HG02759 (cell line): ENCODE measurements at regions not wholly inside any gene's neighbourhood (a gene's known extent, or its start where the extent isn't known, plus 50 kb on each side); places are given as distances from the start of the nearest gene placed in this dataset.
"Not testable (repeated sequence)": the region's sequence is repeated elsewhere in the genome, so short reads cannot be mapped to it uniquely, and the experiment has no call there.

ENCODE experiments used
- ATAC-seq: cut with Tn5 transposase; IDR thresholded peaks from one replicate; pipeline ENCODE4 v1.9.1; 2021; ENCODE audit warnings: mild to moderate bottlenecking, moderate library complexity; ENCODE audit not compliant: unreplicated experiment

DNA sequence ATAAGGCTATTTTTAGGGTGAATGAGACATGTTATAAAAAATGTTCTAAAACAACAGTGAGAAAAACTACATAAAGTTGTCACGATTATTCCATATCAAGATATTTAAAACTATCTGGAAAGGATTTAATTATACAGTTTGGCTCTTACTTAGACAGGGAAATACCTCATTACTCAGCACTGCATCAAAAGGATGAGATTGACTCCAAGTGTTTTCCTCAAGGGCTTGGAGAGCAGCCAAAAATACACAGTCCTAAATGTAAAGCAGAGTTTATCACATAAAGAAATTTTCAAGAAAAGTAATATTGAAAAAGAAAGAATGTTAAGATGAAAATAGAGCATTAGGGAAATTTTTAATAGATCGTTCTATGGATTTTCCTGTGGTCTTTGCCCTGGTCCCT, 285.5 kb upstream of the NETO1 start:
- no peak for ATAC-seq

DNA sequence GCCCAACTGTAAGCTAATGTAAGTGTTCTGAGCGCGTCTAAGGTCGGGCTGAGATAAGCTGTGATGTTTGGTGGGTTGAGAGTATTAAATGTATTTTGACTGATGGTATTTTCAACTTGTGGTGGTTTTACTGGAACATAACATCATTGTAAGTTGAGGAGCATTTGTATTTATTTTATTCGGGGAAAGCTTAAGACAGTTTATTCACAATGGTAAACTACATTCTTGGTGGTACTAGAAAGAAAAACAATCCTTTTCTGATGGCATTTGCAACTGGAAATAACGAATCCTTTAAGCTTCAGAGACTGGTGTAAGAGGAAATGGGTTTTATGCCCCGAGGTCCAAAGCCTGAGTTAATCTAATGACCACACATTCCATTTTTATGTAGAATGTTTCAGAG, 283.3 kb upstream of the NETO1 start:
- ATAC-seq = no peak

DNA sequence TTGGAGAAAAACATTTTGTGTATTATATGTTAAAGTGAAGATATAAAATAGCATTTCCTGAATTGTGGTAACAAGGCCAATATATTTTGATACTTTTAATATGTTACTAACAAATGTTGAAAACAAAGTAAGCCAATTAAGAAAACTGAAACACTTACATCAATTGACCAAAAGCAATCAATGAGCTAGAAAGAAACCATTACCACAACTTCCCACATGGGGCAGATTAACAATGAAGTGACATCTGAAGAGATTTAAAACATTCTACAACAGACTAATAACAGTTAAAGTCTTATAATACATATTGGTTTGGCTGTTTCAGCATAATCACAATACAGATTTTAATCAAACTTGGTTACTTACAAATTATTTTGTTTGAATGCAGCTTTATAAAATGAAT, 282.4 kb upstream of the NETO1 start:
- ATAC-seq = no peak

DNA sequence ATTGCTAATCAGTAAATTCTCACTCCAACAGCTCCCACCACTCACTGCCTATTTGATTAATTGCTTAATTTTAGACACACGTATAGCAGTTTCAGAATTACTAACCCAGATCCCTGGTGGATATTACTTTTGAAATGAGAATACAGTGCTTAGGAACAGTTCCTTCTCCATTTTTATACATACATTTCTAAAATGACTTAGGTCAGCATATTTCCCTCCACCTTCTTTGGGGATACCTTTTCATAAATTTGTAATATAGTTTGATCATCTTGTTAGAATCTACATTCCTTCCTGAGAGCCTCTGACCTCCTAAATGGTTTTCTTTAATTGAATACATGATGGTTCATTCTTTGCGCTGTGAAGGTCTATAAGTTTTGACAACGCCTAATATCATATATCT, 279.8 kb upstream of the NETO1 start:
- ATAC-seq = no peak

DNA sequence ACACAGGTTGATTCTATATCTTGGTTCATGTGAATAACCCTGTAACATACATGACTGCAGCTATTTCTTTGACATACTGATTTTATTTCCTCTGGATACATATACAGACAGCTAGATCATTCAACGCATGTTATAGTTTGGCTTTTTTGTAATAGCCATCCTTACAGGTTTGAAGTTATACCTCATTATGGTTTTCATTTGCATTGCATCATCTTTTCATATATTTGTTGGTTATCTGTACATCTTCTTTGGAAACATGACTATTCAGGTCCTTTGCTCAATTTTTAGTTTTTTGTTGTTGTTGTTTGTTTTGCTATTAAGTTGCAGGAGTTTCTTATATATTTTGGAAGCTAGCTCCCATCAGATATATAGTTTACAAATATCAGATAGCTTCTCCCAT, 276.2 kb upstream of the NETO1 start:
- no peak for ATAC-seq

DNA sequence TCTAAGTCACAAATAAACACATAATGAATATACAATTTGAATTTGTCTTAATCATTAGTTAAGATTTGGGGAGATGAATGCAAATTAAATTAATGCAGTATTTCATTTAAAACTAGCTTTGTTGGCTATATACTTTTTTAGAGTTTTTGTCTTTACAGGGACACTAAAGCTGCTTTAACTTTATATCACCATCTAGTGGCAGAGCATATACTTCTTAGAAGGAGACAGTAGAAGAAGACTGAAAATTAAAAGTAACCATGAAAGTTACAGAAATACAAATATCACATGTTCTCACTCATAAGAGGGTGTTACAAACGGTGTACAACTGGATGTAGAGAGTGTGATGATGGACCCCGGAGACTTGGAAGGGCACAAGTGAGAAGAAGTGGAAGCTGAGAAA, 268.3 kb upstream of the NETO1 start:
- ATAC-seq = peak; percentile 54

DNA sequence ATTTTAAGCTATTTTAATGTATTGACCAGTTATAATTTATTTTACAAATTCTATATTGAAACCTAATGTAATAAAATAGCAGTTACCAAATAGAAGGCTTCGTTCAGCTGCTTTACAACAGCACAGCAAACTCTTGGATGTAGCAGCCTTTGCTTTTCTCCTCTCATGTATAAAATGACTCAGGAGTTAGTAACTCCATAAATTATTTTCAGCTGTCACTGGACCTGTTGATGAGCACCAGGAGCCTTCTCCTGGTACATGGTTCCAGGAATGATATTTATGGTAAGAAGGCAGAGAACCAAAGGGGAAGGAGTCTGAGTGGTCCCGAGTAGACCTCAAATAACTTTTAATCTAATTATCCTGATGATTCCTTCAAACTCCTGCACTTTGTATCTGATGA, 256.4 kb upstream of the NETO1 start:
- no peak for ATAC-seq

DNA sequence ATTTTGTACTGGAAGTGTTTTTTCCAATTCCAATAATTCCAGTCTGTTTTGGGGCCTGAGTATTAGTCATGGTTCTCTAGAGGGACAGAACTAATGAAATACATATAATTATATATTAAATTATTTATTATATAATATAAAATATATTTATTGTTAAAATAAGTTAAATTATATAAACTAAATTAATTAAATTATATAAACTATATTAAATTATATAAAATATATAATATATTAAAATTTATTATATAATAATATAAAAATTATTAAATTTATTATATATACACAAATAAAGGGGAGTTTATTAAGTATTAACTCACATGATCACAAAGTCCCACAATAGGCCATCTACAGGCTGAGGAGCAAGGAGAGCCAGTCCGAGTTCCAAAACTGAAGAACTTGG, 253.4 kb upstream of the NETO1 start:
- no peak for ATAC-seq

DNA sequence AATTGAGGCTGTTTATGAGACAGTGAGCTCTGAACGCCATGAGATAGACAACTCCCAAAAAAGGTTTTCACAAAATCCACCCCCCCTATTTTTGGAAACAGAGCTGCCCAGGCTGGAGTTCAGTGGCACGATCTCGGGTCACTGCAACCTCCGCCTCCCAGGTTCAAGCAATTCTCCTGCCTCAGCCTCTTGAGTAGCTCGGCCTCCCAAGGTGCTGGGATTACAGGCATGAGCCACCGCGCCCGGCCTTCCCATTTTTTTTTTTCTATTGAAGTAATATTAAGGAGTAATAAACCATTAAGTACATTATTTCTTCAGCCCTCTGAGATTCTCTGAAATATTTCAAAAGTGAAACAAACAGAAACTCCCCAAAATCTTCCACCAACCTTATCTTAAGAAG, 252.8 kb upstream of the NETO1 start:
- ATAC-seq = no peak

DNA sequence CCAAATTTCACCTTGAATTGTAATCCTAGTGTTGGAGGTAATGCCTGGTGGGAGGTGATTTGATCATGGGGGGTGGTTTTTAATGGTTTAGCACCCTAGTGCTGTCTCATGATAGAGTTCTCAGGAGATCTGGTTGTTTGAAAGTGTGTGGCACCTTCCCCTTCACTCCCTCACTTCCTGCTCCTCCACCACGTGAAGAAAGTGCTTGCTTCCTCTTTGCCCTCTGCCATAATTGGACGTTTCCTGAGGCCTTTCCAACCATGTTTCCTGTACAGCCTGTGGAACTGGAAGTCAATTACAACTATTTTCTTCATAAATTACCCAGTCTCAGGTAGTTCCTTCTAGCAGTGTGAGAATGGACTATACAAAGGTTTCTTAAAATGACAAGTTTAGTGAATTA, 251.8 kb upstream of the NETO1 start:
- ATAC-seq = no peak

DNA sequence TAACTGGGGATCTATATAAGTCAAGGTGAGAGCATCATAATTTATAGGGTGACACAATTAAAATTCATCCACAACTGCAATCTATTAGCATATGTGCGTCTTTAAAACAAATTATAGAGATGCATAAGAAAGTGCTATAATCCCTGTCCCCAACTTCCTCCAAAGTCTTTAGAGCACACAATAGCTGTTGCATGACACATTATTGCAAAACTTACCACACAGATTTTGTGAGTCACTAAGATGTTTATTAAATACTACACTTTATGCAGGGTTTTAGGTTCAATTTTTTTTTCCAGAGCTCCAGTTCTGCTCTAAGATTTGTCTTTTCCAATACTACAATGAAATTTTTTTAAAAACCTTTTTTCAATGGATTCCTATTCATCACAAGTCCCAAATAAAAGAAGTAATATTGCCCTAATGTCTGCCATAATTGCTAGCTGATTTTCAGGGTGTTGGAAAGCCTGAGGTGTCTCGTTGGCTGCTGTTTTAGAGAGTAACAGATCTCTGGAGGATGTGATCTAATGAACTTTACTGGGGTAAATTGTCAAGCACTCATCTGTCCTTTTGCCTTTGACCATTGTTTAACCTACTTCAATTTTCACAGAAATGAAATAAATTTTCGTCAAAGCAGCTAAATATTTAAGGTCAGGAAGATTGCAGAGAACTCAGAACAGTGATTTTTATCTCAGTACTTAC, 250.5 kb upstream of the NETO1 start:
- ATAC-seq = no peak

DNA sequence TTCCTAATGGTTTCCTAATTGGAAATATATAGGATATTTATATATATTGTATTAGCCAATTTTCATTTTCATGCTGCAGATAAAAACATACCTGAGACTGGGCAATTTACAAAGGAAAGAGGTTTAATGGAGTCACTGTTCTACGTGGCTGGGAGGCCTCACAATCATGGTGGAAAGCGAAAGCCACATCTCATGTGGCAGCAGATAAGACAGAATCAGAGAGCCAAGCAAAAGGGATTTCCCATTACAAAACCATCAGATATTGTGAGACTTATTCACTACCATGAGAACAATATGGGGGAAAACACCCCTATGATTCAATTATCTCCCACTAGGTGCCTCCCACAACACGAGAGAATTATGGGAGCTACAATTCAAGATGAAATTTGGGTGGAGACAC, 242.5 kb upstream of the NETO1 start:
- ATAC-seq = no peak

DNA sequence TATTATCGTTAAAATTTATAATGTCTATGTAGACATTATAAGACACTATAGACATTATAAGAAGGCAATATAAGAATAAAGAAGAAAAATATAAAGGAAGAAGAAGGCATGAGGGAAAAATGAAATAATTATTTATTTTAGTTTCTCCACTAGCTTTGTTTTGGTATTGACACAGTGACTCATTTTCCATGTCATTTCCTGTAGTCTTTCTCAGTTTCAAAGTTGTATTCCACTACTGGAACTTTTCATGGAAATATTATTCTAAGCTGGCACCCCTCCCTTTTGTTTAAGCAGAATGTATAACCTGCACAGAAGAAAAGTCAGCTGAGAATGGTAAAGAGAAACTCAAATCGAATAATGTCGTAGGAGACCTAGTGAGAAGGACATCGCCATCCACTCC, 234.2 kb upstream of the NETO1 start:
- ATAC-seq = no peak

DNA sequence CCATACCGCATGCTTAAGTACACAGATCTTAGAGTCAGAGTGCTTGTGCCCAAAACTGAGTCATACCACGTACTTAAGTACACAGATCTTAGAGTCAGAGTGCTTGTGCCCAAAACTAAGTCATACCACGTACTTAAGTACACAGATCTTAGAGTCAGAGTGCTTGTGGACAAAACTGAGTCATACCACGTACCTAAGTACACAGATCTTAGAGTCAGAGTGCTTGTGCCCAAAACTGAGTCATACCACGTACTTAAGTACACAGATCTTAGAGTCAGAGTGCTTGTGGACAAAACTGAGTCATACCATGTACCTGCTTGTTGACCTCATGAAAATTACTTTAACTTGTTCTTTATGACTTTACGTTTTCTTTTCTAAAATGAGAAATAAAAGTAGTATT, 233.7 kb upstream of the NETO1 start:
- ATAC-seq = not testable (repeated sequence)

DNA sequence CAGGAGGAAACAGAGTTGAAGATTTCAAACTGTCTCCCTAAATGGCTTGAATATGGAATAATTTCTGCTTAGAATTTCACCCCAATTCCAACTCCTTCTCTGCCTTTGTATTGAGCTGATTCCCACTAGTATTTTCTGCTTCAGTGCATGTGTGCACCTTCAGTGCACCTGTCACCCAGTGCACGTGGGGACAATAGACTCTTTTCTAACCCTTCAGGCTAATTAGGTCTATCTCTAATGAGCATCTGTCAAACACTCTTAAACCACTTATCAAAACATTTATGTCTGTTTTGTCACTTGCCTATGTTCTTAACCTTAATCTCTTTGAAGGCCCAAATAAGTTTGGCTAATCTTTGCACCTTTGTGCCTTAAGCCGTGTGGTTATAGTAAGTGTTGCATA, 232.0 kb upstream of the NETO1 start:
- ATAC-seq = no peak

DNA sequence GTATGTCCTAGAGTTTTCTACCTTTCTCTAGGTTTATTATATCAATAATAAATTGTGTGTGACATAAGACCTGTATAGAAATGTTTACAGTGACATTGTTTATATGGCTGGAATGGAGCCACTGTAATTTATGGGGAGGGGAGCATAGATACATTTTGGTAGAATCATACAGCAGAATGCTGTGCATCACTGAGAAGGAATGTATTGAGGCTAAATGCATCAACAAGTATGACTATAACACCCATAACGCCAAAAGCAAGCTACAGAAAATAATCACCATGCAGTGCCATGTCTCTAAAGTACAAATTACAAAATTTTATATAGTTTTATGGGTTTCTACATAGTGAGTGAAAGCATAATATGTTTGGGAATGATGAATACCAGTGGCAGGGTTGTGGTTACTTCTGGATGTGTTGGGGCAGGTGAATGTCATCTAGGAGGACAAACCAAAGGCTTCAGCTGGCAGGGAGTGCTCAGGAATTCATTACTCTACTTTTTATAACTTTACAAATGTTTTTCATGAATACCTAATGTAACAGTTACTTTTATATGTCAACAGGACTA, 226.0 kb upstream of the NETO1 start:
- ATAC-seq = no peak

DNA sequence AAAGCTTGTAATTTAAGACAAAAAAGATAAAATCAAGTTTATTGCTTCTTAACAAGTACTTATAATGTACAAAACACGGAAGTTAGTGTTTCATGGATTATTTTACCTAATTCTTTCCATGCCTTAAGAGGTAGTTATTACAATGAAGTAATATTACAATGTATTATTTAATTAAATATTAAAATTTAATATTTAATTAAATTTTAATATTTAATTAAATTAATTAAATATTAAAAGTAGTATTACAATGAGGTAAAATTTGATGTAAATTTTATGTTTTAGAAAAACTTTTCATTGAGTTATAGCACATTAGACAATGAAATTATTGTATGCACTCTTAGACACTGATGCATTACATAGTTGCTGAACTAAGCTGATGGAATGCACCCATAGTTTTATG, 220.7 kb upstream of the NETO1 start:
- no peak for ATAC-seq

DNA sequence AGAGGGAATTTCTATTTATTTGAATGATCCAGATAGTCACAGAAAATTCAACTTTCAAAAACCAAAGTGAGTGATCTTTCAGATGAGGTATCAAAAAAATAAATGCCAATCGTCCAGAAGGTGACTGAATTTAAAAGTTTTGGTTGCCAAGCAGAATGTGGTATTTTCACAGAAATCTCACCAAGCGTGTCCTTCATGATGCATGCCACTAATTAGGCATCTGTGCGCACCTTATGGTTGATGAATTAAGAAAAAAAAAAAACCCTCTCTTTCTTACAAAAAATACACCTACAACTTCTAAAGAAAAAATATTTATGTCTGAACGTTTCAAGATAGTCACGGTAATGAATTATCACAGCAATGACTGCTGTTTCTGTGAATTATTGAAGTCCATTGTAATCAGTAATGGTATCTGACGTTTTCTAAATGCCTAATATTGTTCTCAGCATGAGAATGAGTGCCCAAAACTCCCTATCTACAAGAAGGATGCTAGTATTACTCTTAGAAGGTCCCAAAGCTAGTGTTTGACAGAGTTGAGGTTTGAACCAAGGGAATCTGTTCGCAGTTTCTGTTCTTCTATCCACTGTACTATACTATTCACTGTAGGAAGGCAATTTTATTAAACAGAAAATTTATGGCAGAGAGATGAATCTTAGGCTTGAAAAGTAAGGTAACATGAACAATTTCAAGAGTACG, 219.6 kb upstream of the NETO1 start:
- peak; percentile 45 for ATAC-seq

DNA sequence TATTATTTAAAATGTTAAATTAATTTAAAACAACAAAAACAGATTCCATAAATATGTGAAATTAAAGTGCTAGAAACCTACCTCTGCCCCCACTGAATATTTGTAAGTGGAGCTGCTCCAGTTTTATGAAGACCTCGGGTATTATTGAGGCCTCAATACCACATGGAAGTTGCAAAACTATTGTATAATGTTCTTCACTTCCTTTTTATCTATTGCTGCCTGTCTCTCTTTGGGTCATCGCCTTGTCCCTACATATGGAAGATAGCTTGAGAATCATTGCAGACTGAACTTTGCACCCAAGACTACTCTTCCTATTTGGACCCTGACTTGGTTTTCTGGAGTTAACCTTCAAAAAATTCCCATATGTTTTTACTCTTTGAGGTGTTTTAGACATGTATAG, 212.1 kb upstream of the NETO1 start:
- no peak for ATAC-seq

DNA sequence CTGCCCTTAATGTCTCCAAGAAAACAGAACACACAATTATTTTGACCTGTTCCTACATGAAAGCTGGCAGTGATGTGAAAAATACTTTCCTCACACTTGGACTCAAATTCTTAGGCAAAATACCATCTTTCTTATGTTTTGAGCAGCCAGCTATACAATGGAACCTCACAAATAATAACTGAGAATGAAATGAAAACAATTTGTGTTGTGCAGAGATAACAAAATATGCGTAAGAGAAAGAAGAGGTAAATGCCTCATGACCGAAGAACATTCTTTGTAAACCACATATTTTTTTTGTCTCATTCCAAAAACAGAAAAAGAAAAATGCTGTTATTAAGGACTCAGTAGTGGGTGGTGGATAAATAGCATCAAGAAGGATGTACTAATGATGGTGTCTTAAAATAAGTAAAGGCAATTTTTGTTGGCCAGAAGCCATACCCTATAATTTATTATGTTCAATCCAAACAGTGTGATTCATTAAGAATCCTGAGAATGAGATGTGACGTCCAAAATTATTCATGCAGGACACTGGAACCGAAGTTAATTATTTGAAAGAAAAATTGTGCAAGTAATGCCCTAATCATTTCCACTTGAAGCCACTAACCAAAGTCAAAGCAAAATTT, 193.0 kb upstream of the NETO1 start:
- ATAC-seq = no peak

DNA sequence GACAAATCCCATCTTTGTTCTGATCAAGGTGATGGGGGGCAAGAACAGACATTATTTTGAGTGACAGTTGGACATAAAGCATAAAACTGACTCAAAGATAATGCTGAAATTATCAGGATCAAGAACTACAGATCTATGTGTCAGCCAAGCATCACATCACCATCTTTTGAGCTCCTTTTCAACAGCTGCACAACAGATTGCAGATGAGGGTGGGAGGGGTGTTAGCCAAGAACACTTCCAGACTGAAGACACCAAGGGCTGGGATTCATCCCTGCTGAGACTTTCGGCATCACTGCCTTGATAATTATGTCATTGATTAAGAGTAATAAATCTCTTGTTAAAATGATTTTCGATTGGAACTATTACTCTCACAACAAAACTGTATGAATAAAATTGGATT, 191.5 kb upstream of the NETO1 start:
- no peak for ATAC-seq

DNA sequence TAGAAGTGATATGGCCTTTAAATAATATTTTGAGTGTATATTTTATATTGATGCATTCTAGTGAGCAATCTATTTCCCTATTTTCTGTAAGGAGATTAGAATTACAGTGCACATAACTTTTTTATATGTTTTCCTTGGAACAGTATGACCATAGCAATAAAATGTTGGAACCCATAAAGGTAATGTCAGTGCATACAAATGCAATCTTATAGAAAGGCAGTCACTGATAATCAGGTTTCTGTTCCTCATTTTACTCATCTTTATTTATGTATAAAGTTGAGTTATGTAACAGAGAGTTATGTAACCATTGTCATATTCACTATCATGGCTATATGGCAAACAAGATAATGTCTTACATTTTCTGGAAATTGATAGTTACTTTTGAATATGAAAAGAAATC, 179.9 kb upstream of the NETO1 start:
- no peak for ATAC-seq
